PFSK-1 (cell line): ENCODE measurements at regions not wholly inside any gene's neighbourhood (a gene's known extent, or its start where the extent isn't known, plus 50 kb on each side); places are given as distances from the start of the nearest gene placed in this dataset.

Experiments used
- FOXP2 ChIP-seq: optimal IDR thresholded peaks from 2 replicates; pipeline ENCODE3; 2011; ENCODE audit warnings: borderline replicate concordance, control low read depth, inconsistent platforms; ENCODE audit not compliant: insufficient read depth; ENCODE audit errors: extremely low read length, extremely low read depth
- POLR2AphosphoS5 ChIP-seq: IDR thresholded peaks from 2 replicates; pipeline ENCODE4 v1.6.1; 2012; ENCODE audit warnings: low read depth, mild to moderate bottlenecking, control low read depth, low read length, moderate library complexity
- REST ChIP-seq, 2 experiments: IDR thresholded peaks; 2 replicates each; pipeline versions ENCODE4 v1.6.1 to v1.8.0; 2011 to 2012; ENCODE audit warnings: low read depth in 2 of 2, low read length in 2 of 2, control low read depth in 1 of 2, inconsistent platforms in 1 of 2, mild to moderate bottlenecking in 1 of 2, moderate library complexity in 1 of 2; ENCODE audit not compliant: insufficient read depth in 1 of 2
- SIN3A ChIP-seq: IDR thresholded peaks from 2 replicates; pipeline ENCODE4 v1.6.1; 2012; ENCODE audit warnings: mild to moderate bottlenecking, low read length, moderate library complexity, borderline replicate concordance; ENCODE audit not compliant: insufficient read depth
- TAF1 ChIP-seq: IDR thresholded peaks from 2 replicates; pipeline ENCODE4 v1.6.1; 2012; ENCODE audit warnings: low read length, control low read depth, borderline replicate concordance; ENCODE audit not compliant: insufficient read depth

GRCh38 chr20:53846640-53847039 lies 223.8 kb downstream of the BCAS1 start:
- TF ChIP-seq POLR2AphosphoS5 (no peak), TAF1 (no peak), FOXP2 (no peak), REST (IDR thresholded peaks at IDR 0.05; ENCODE audit: insufficient read depth in 1 of 2, low read depth in 2 of 2, low read length in 2 of 2) (no peak), SIN3A (no peak)

- no peak for TF ChIP-seq FOXP2
- TF ChIP-seq SIN3A, result no peak
- TF ChIP-seq POLR2AphosphoS5, result no peak
- TF ChIP-seq TAF1, result no peak
- TF ChIP-seq REST (IDR thresholded peaks at IDR 0.05; ENCODE audit: insufficient read depth in 1 of 2, low read depth in 2 of 2, low read length in 2 of 2), result no peak
These were observed 224.4 kb downstream of the BCAS1 start for GRCh38 chr20:53845980-53846379.

DNA sequence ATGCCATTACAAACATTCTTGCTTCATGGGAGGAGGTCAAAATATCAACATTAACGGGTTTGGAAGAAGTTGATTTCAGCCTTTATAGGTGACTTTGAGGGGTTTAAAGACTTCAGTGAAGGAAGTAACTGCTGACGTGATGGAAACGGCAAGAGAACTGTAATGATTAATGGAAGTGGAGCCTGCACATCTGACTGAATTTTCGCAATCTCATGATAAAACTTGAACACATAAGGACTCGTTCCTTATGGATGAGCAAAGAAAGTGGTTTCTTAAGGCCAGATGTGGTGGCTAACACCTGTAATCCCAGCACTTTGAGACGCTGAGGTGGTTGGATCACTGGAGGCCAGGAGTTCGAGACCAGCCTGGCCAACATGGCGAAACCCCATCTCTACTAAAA lies 226.1 kb downstream of the BCAS1 start:
- TF ChIP-seq REST (IDR thresholded peaks at IDR 0.05; ENCODE audit: insufficient read depth in 1 of 2, low read depth in 2 of 2, low read length in 2 of 2), result no peak
- no peak for TF ChIP-seq SIN3A
- no peak for TF ChIP-seq TAF1
- no peak for TF ChIP-seq POLR2AphosphoS5
- no peak for TF ChIP-seq FOXP2

- no peak for TF ChIP-seq POLR2AphosphoS5
- no peak for TF ChIP-seq REST (IDR thresholded peaks at IDR 0.05; ENCODE audit: insufficient read depth in 1 of 2, low read depth in 2 of 2, low read length in 2 of 2)
- no peak for TF ChIP-seq SIN3A
- TF ChIP-seq TAF1, result no peak
- TF ChIP-seq FOXP2, result no peak
These were observed 226.7 kb downstream of the BCAS1 start for GRCh38 chr20:53843645-53844044.

DNA sequence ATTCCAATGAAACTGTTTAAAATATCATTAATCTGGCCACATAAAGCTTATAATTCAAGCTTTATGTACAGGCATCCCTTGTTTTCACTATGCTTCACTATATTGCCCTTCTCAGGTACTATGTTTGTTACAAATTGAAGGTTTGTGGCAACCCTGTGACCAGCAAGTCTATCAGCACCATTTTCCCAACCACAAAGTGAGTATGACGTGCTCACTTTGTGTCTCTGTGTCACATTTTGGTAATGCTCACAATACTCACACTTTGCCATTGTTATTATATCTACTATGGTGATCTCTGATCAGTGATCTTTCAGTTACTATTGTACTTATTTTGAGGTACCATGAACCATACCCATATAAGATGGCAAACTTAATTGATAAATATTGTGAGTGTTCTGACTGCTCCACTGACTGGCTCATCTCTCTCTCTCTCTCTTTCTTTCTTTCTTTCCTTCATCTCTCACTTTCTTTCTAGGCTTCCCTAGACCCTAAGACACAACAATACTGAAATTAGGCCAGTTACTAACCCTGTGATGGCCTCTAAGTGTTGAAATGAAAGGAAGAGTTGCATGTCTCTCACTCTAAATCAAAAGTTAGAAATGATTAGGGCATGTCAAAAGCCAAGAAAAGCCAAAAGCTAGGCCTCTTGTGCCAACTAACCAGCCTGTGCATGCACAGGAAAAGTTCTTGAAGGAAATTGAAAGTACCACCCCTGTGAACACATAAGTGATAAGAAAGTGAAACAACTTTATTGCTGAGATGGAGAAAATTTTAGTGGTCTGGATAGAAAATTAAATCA lies 227.9 kb downstream of the BCAS1 start:
- no peak for TF ChIP-seq REST (IDR thresholded peaks at IDR 0.05; ENCODE audit: insufficient read depth in 1 of 2, low read depth in 2 of 2, low read length in 2 of 2)
- no peak for TF ChIP-seq TAF1
- TF ChIP-seq SIN3A, result no peak
- TF ChIP-seq FOXP2, result no peak
- no peak for TF ChIP-seq POLR2AphosphoS5
